Esophagus squamous epithelium (tissue), 4 donors: ENCODE measurements at regions not wholly inside any gene's neighbourhood (a gene's known extent, or its start where the extent isn't known, plus 50 kb on each side); places are given as distances from the start of the nearest gene placed in this dataset.

Experiments used
- CTCF ChIP-seq, 6 experiments: fragments of 450-650 bp in 4 of 6; fragments of 200-600 bp in 2 of 6; sonication (generic) in 2 of 6; IDR thresholded peaks; one replicate each; pipeline ENCODE4 v1.5.1; 2016 to 2019; ENCODE audit warnings: antibody characterized with exemption in 6 of 6, mild to moderate bottlenecking in 4 of 6, moderate library complexity in 4 of 6
- POLR2A ChIP-seq, 4 donors: fragments of 450-650 bp; IDR thresholded peaks; one replicate each; pipeline ENCODE4 v1.6.1; 2017; ENCODE audit warnings: antibody characterized with exemption in 4 of 4, mild to moderate bottlenecking in 4 of 4, moderate library complexity in 3 of 4

DNA sequence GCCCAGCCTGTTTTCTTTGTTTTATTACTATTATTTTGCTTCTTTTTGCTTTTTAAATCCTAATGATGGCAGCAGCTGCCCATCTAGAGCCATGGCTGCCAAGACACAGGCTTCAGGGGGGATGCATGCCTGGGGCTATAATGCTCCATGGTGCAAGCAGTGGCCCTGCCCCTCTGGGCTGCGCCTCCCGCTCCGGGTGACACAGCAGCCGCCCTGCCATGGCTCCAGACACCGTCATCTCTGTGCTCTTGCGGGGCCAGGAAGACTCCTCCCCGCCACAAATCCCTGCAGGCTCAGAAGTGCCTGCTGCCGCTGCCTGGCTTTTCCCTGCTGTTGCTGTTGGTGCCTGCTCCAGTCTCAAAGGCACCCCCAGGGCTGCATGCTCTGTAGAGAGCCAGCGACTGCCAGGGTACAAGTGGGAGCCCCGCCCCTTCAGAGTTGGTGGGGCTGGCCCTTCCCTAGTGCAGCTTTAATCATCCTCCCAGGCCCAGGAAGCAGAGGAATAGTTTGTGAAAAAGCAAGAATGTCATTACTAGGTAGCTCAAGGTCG, 581.5 kb downstream of the FGF9 start:
- TF ChIP-seq POLR2A (IDR thresholded peaks at IDR 0.05) (no peak), CTCF (IDR thresholded peaks at IDR 0.05) (no peak)
